Spinal cord (tissue), 9 donors: ENCODE measurements at regions not wholly inside any gene's neighbourhood (a gene's known extent, or its start where the extent isn't known, plus 50 kb on each side); places are given as distances from the start of the nearest gene placed in this dataset.

ENCODE experiments used
- DNase-seq, 6 donors: peaks; one replicate each; pipeline versions ENCODE4 v3.0.0 to v3.0.0-alpha.2; 2013 to 2015; ENCODE audit warnings: low spot score in 6 of 6, low read depth in 4 of 6
- H3K27ac ChIP-seq: one replicate; pipeline ENCODE4 v1.5.1; 2013; ENCODE audit warnings: low read depth, low read length, control low read depth
- H3K27me3 ChIP-seq: one replicate; pipeline ENCODE4 v1.6.1; 2013; ENCODE audit warnings: low read length; ENCODE audit not compliant: control insufficient read depth, insufficient read depth
- H3K36me3 ChIP-seq: one replicate; pipeline ENCODE4 v1.6.1; 2013; ENCODE audit warnings: low read length; ENCODE audit not compliant: control insufficient read depth, insufficient read depth
- H3K4me1 ChIP-seq: one replicate; pipeline ENCODE4 v1.6.1; 2013; ENCODE audit warnings: low read length; ENCODE audit not compliant: control insufficient read depth, insufficient read depth
- H3K4me3 ChIP-seq: one replicate; pipeline ENCODE4 v1.5.1; 2013; ENCODE audit warnings: low read depth, low read length, control low read depth
- H3K9me3 ChIP-seq: one replicate; pipeline ENCODE4 v1.6.1; 2013; ENCODE audit warnings: low read length; ENCODE audit not compliant: control insufficient read depth, insufficient read depth
- WGBS: methylation state at CpG from one replicate; pipeline ENCODE4 v1.1.5; 2013; ENCODE audit warnings: missing lambda C conversion rate; ENCODE audit not compliant: insufficient coverage; 5-methylcytosine and 5-hydroxymethylcytosine counted together
- donor health status: healthy.

DNA sequence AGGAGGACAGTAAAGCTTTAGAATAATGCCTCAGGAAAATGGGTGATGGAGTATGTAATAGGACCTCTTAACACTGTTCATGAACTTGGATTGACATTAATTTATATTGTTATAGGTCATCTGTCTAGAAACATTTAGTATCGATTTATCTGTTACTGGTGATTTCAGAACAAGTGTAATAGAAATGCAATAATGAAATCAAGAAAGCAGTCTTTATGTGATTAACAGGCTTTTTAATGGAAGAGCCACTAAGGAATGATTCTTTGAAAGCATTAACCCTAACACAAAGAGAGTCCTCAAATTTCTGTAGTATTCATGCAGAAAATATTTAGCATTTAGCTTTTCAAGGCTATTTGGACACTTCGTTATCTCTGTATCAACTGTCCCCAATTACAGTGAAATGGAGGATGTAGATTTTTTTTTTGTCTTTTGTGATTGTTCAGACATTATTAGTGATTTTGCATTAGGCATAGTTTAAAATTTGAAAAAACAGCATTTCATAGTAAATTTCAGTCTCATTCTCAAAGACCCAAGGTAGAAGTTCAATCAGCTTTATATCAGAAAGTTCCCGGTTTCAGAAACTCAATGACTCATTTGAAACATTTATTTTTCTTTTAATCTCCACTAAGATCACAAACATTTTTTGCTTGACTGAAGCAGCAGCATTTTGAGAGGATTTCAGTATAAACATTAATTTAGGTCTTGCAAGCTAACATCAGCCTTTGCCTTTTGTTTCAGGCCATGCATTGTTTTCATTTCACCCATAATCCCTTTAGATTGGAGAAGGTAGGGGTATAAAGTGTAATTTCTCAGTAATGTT, 56.3 kb downstream of the AGTR2 start:
- H3K9me3 ChIP-seq = no peaks in the 10 kb centered on the region
- H3K27me3 ChIP-seq = no peaks in the 10 kb centered on the region
- DNase-seq = no peak
- H3K4me1 ChIP-seq = no peaks in the 10 kb centered on the region
- no peak overlapping the region for H3K27ac ChIP-seq
- no peak overlapping the region for H3K4me3 ChIP-seq
- H3K36me3 ChIP-seq = no peaks in the 10 kb centered on the region
- no CpG with 5 or more reads among the region's 3 CpGs for WGBS

DNA sequence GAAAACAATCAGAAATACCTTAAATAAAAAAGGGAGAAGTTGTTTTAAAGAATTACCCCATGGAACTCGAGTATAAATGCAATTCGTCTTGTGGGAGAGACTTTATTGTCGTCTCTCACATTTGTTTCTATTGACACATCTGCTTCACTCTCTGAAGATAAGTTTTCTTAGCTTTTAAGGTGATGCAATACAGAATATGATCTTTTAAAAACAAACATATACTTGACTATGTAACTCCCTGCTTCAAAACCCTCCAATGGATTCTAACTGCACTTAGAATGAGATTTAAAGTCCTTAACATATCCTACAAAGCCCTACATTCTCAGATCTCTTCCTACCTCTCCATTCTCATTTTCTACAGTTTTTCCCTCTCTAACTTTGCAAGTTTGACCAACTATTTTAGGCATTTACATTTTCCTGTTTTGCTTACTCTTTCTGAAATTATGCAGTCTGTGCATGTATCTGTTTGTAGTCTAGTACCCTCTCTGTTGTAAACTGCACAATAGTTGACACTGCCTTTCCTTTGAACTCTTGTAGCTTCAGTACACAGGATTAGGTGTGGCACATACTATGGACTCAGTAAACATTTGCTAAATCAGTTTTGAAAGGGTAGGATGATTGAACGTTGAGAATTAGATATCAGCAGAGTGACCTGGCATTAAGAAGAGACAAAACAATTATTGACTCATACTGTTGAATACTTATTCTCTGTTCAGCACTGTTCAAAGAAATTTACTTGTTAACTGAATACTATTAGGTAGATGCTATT, 59.8 kb downstream of the AGTR2 start:
- DNase-seq = no peak
- Histone ChIP-seq H3K27ac (no peak overlapping the region), H3K27me3 (no peaks in the 10 kb centered on the region), H3K4me3 (no peak overlapping the region), H3K4me1 (no peaks in the 10 kb centered on the region), H3K36me3 (no peaks in the 10 kb centered on the region), H3K9me3 (no peaks in the 10 kb centered on the region)
- no CpG with 5 or more reads among the region's 4 CpGs for WGBS

DNA sequence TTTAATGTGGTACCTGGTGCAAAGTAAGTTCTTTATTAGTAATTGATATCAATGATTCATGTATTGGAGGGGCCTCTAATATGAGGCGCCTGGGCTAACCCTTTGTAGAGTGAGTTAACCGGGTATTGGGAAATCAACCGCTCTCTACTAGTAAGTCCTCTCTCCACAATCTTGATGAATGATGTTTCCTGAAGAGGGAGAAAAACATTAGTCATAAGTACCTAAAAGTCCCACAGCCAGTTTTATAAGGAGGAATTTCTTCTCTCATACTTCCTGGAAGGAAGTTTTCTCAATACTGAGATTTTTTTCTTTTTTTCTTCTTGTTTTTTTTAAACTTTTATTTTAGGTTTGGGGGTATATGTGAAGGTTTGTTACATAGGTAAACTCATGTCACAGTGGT, 62.3 kb downstream of the AGTR2 start:
- no peak overlapping the region for H3K4me3 ChIP-seq
- no peaks in the 10 kb centered on the region for H3K9me3 ChIP-seq
- DNase-seq = no peak
- H3K36me3 ChIP-seq = no peaks in the 10 kb centered on the region
- H3K27ac ChIP-seq = no peak overlapping the region
- H3K4me1 ChIP-seq = no peaks in the 10 kb centered on the region
- H3K27me3 ChIP-seq = no peaks in the 10 kb centered on the region
- no CpG with 5 or more reads among the region's 3 CpGs for WGBS

DNA sequence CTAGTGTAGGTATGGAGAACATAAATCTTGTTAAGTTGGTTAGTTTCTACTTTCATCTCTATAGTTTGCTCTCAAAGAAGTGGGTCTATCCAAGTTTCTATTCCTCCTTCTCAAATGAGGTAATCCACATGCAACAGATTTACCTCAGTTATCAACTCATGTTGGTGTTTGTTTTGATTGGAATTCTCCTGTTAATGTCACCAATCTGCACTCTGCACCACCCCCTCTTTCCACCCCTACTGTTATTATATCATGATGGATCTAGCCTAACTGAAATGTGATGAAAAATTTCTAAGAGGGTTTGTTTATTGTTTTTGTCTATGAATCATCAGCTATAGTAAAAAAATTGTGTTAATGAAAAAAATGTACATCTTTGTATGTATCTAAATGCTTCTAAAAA, 66.1 kb downstream of the AGTR2 start:
- DNase-seq = no peak
- no peak overlapping the region for H3K4me3 ChIP-seq
- no peak overlapping the region for H3K27ac ChIP-seq
- no peaks in the 10 kb centered on the region for H3K36me3 ChIP-seq
- peaks cover 2% of the 10 kb centered on the region for H3K27me3 ChIP-seq
- H3K4me1 ChIP-seq = no peaks in the 10 kb centered on the region
- no peaks in the 10 kb centered on the region for H3K9me3 ChIP-seq

DNA sequence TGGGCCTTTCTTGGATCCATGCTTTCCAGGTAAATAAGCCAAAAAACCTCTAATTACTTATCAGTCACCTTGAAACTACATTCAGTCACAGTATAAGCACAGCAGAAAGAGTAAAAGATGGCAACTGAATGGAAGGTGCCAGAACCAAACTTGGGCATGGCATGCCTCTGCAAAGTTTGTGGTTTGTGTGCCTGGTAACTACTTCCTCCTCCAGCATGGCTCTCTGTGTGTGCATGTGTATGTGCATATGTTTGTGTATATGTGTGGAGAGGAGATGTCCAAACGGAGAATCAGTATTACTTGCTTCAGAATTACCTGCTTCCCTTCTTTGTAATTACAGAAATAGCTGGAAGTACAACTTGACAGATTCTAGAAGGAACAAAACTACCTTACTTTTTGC, 67.5 kb downstream of the AGTR2 start:
- Histone ChIP-seq H3K27ac (no peak overlapping the region), H3K36me3 (no peaks in the 10 kb centered on the region), H3K4me3 (no peak overlapping the region), H3K9me3 (no peaks in the 10 kb centered on the region), H3K27me3 (peaks cover 2% of the 10 kb centered on the region), H3K4me1 (no peaks in the 10 kb centered on the region)
- WGBS = no CpG with 5 or more reads among the region's 1 CpG
- no peak for DNase-seq

DNA sequence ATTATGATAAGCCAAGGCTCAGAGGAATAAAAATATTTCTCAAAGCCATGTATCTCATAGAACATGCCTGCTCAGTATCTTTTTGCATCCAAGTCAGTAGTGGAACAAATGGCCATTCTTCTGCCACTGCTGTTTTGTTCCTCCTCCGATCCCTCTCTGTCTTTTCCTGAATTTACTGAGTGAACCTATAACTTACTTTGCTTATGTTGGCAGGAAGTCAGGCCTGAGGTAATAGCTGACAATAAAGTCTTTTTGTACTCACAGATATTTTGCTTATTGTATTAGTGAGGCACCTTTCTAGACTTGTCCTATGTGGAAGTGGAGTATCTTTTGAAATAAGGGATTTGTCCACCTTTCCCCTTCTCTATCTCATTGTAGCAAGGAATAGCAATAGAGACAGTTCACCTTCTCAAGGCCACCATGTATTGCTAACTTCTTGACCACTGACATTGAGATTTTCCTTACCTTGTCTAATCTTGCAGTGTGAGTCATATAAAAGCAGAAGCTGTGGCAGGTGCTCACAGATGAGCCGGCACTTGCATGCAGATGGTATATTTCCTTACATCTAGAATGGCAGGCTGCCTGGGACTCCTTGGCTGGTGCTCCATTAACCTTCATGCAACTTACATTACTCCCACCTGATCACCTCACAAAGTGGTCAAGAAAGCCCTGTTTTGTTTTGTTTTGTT, 68.2 kb downstream of the AGTR2 start:
- H3K27me3 ChIP-seq = peaks cover 2% of the 10 kb centered on the region
- H3K4me1 ChIP-seq = no peaks in the 10 kb centered on the region
- no peaks in the 10 kb centered on the region for H3K36me3 ChIP-seq
- peak in 1 of 6 donors; percentile 1 for DNase-seq
- no peaks in the 10 kb centered on the region for H3K9me3 ChIP-seq
- WGBS = no CpG with 5 or more reads among the region's 2 CpGs
- H3K4me3 ChIP-seq = no peak overlapping the region
- H3K27ac ChIP-seq = no peak overlapping the region

DNA sequence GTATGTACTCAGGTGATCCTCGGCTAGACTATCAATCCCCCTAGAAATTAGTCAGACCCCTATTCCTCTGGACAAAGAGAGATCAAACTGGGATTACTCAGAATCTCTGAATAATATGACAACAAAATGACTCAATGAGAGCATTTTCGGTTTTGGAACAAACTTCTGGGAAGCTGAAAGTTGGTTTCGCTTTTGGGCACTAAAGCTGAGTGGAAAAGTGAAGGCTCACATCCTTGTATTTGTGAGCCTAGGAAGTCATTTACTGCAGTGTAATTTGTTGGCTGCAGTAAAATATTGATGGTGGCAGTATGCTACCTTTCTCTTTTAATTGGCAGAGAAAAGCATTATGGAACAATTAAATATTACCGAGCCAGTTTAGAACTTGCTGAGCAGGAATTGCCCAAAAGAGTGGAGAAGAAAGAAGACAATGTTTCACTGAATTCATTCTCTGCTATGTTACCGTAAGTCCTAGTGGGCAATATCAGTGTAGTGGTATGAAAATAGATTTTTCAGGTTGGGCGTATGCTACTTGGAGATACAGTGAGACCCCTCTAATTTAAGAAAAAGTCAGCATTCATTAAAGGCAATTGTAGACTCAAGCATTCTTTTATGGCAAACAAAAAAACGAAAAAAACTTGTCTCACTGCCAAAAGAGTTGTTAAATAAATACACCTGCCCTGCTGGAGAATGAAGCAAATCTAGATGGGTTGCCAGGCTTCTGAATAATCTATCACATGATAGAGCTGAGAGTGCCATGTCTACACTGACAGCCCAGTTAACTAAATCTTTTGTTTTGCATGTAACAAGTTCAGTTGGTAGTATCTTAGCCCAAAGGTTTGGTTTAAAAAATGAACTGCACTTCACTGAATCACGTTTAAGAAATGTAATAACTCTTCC, 69.6 kb downstream of the AGTR2 start:
- H3K4me3 ChIP-seq = no peak overlapping the region
- H3K27me3 ChIP-seq = peaks cover 2% of the 10 kb centered on the region
- WGBS = 62% methylated on average over 4 of the region's 8 CpGs
- no peaks in the 10 kb centered on the region for H3K4me1 ChIP-seq
- no peaks in the 10 kb centered on the region for H3K9me3 ChIP-seq
- no peak for DNase-seq
- no peak overlapping the region for H3K27ac ChIP-seq
- H3K36me3 ChIP-seq = no peaks in the 10 kb centered on the region

DNA sequence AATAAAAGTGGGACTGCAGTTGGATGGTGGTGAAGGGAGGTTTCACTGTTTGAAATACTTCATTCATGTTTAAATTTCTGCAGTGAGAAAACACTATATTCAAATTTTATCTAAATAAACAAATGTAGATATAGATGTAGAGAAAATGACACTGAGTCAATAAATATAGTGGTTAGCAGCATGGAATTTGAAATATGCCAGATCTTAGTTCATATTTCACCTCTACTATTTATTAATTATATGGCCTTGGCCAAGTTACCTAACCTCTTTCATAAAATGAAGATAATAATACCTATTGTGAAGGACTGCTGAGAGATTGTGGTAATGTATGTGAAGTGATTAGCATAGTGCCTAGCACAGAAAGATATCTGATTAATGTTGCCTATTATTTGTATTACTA, 70.5 kb downstream of the AGTR2 start:
- H3K9me3 ChIP-seq = no peaks in the 10 kb centered on the region
- no peaks in the 10 kb centered on the region for H3K4me1 ChIP-seq
- DNase-seq = no peak
- no peak overlapping the region for H3K4me3 ChIP-seq
- no peak overlapping the region for H3K27ac ChIP-seq
- no peaks in the 10 kb centered on the region for H3K36me3 ChIP-seq
- H3K27me3 ChIP-seq = peaks cover 2% of the 10 kb centered on the region

DNA sequence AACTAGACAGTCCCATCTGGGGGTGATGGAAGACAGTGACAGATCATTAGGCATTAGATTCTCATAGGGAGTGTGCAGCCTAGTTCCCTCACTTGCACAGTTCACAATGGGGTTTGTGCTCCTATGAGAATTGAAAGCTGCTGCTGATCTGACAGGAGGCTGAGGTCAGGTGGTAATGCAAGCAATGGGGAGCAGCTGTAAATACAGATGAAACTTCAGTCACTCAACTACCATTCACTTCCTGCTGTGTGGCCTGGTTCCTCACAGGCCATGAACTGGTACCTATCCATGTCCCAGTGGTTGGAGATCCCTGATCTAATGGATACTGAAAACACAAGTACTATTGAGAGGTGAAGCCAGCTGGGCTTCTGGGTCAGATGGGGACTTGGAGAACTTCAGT, 72.5 kb downstream of the AGTR2 start:
- Histone ChIP-seq H3K4me1 (no peaks in the 10 kb centered on the region), H3K27ac (no peak overlapping the region), H3K27me3 (peaks cover 2% of the 10 kb centered on the region), H3K4me3 (no peak overlapping the region), H3K36me3 (no peaks in the 10 kb centered on the region), H3K9me3 (no peaks in the 10 kb centered on the region)
- no peak for DNase-seq
